ENCODE measurements at regions not wholly inside any gene's neighbourhood (a gene's known extent, or its start where the extent isn't known, plus 50 kb on each side); places are given as distances from the start of the nearest gene placed in this dataset.

- TF ChIP-seq ZFX (IDR thresholded peaks at IDR 0.05), result no peak
- TF ChIP-seq CTCF (conservative IDR thresholded peaks at IDR 0.05), result no peak
- no peak overlapping the region for H3K27ac ChIP-seq
These were observed 220.2 kb upstream of the STEAP1 start for GRCh38 chr7:89934101-89934500.

- TF ChIP-seq ZFX (IDR thresholded peaks at IDR 0.05) (no peak), CTCF (conservative IDR thresholded peaks at IDR 0.05) (no peak)
- H3K27ac ChIP-seq, result no peak overlapping the region
These were observed 210.7 kb upstream of the STEAP1 start for GRCh38 chr7:89943525-89944050.

- TF ChIP-seq ZFX (IDR thresholded peaks at IDR 0.05) (no peak), CTCF (conservative IDR thresholded peaks at IDR 0.05) (no peak)
- no peak overlapping the region for H3K27ac ChIP-seq
These were observed 195.7 kb upstream of the STEAP1 start for GRCh38 chr7:89958525-89959068.

GRCh38 chr7:89966067-89966664, 188.1 kb upstream of the STEAP1 start:
- no peak overlapping the region for H3K27ac ChIP-seq
- TF ChIP-seq ZFX (IDR thresholded peaks at IDR 0.05) (no peak), CTCF (conservative IDR thresholded peaks at IDR 0.05) (no peak)

- TF ChIP-seq ZFX (IDR thresholded peaks at IDR 0.05) (no peak), CTCF (conservative IDR thresholded peaks at IDR 0.05) (no peak)
- H3K27ac ChIP-seq, result no peak overlapping the region
These were observed 178.7 kb upstream of the STEAP1 start for GRCh38 chr7:89975577-89975976.

GRCh38 chr7:89987665-89988064, 166.6 kb upstream of the STEAP1 start:
- no peak overlapping the region for H3K27ac ChIP-seq
- TF ChIP-seq ZFX (IDR thresholded peaks at IDR 0.05) (no peak), CTCF (conservative IDR thresholded peaks at IDR 0.05) (no peak)

- H3K27ac ChIP-seq, result no peak overlapping the region
- no peak for TF ChIP-seq ZFX (IDR thresholded peaks at IDR 0.05)
- TF ChIP-seq CTCF (conservative IDR thresholded peaks at IDR 0.05), result no peak
These were observed 166.2 kb upstream of the STEAP1 start for GRCh38 chr7:89988074-89988473.
